K562 (cell line): ENCODE measurements at regions not wholly inside any gene's neighbourhood (a gene's known extent, or its start where the extent isn't known, plus 50 kb on each side); places are given as distances from the start of the nearest gene placed in this dataset.

Experiments used
- ATAC-seq: fragments of 200-7000 bp; cut with Tn5 transposase; 3 replicates; pipeline ENCODE4 v1.9.1; 2020; ENCODE audit warnings: moderate library complexity
- BruUV-seq: library from RNA; stranded (reverse); fragments of 400-500 nt; replicated peaks from 2 replicates; lab custom pipeline; 2021; lab: Mats Ljungman, UMichigan
- CTCF ChIA-PET: fragments of 300-600 bp; formaldehyde crosslinking; extraction: SDS; loops from one replicate; lab custom pipeline; 2021; ENCODE audit warnings: low intra/inter-chr PET ratio; lab: Yijun Ruan, JAX
- POLR2A ChIA-PET: fragments of 300-600, 350-650 bp; sonication (Branson Sonifier 250); formaldehyde crosslinking; extraction: SDS; loops from one replicate; lab custom pipeline; 2021; ENCODE audit warnings: antibody characterized with exemption, inconsistent platforms; lab: Yijun Ruan, JAX
- DNase-seq, 4 experiments: peaks; one replicate each; pipeline versions ENCODE4 v3.0.0 to v3.0.0-alpha.2; 2011 to 2018; ENCODE audit warnings: low spot score in 3 of 4, mixed read lengths in 3 of 4; ENCODE audit errors: extremely low read depth in 1 of 4
- FAIRE-seq: peaks from 2 replicates; lab custom pipeline; 2011; peaks lifted over from hg19 to GRCh38; lab: Jason Lieb, UNC
- H2AFZ ChIP-seq: 2 replicates; pipeline ENCODE4 v1.6.0; 2011; ENCODE audit warnings: low read depth, low read length, control low read depth, inconsistent platforms
- H3K27ac ChIP-seq: fragments of 200-600 bp; 3 replicates; pipeline ENCODE4 v1.8.0; 2011; ENCODE audit warnings: low read depth, mild to moderate bottlenecking, control low read depth, inconsistent platforms, low read length, moderate library complexity, mixed read lengths; ENCODE audit errors: extremely low read depth
- H3K27me3 ChIP-seq, 2 experiments: fragments of 300-600 bp in 1 of 2; 2 replicates in 1 of 2; 3 replicates in 1 of 2; pipeline versions ENCODE4 v1.6.0 to v1.8.0; 2011; ENCODE audit warnings: inconsistent platforms in 2 of 2, low read length in 2 of 2, mild to moderate bottlenecking in 1 of 2, mixed read lengths in 1 of 2, moderate library complexity in 1 of 2; ENCODE audit not compliant: control insufficient read depth in 2 of 2, insufficient read depth in 2 of 2
- H3K36me3 ChIP-seq: fragments of 300-600 bp; 3 replicates; pipeline ENCODE4 v1.8.0; 2011; ENCODE audit warnings: mild to moderate bottlenecking, low read length, inconsistent platforms; ENCODE audit not compliant: control insufficient read depth, insufficient read depth
- H3K4me1 ChIP-seq, 2 experiments: fragments of 200-600 bp in 1 of 2; replicated peaks in 1 of 2; 2 replicates in 1 of 2; 3 replicates in 1 of 2; pipeline versions ENCODE4 v1.5.1 to v1.8.0; 2011; ENCODE audit warnings: inconsistent platforms in 2 of 2, low read length in 2 of 2, mild to moderate bottlenecking in 1 of 2, mixed read lengths in 1 of 2, moderate library complexity in 1 of 2; ENCODE audit not compliant: control insufficient read depth in 2 of 2, insufficient read depth in 2 of 2
- H3K4me2 ChIP-seq: 2 replicates; pipeline ENCODE4 v1.6.1; 2011; ENCODE audit warnings: low read length, control low read depth, inconsistent platforms, mixed read lengths; ENCODE audit not compliant: insufficient read depth
- H3K4me3 ChIP-seq: fragments of 200-600 bp; sonication (generic), shearing (Covaris generic); 2 replicates; pipeline ENCODE4 v1.5.1; 2016; ENCODE audit warnings: control low read depth, inconsistent platforms
- H3K79me2 ChIP-seq: fragments of 200-600 bp; 3 replicates; pipeline ENCODE4 v1.8.0; 2011; ENCODE audit warnings: low read length, inconsistent platforms; ENCODE audit not compliant: control insufficient read depth, insufficient read depth
- H3K9ac ChIP-seq, 2 experiments: 2 replicates each; pipeline versions ENCODE4 v1.6.0 to v1.6.1; 2011; ENCODE audit warnings: low read depth in 2 of 2, low read length in 2 of 2, control low read depth in 1 of 2, inconsistent platforms in 1 of 2, mild to moderate bottlenecking in 1 of 2, mixed read lengths in 1 of 2; ENCODE audit not compliant: insufficient read depth in 1 of 2
- H3K9me1 ChIP-seq: one replicate; pipeline ENCODE4 v1.6.0; 2011; ENCODE audit warnings: inconsistent platforms, mild to moderate bottlenecking, low read length, moderate library complexity; ENCODE audit not compliant: control insufficient read depth, insufficient read depth
- H3K9me3 ChIP-seq: replicated peaks from 2 replicates; pipeline ENCODE4 v1.5.1; 2011; ENCODE audit warnings: low read depth, low read length, inconsistent platforms; ENCODE audit not compliant: control insufficient read depth, insufficient read depth
- H4K20me1 ChIP-seq: replicated peaks from 2 replicates; pipeline ENCODE4 v1.6.1; 2011; ENCODE audit warnings: low read length, inconsistent platforms, mixed read lengths; ENCODE audit not compliant: control insufficient read depth, insufficient read depth
- CBX8 ChIP-seq: fragments of 200-600 bp; sonication (generic); IDR thresholded peaks from 2 replicates; pipeline ENCODE4 v1.6.1; 2012; ENCODE audit warnings: borderline replicate concordance, mixed run types, low read depth, mild to moderate bottlenecking, moderate library complexity, mixed read lengths, low read length, control low read depth, inconsistent platforms; ENCODE audit not compliant: poor library complexity, severe bottlenecking; ENCODE audit errors: extremely low read depth
- CSDE1 ChIP-seq, 2 experiments: fragments of 450-650 bp; IDR thresholded peaks; 2 replicates each; pipeline ENCODE4 v1.6.1; 2016; ENCODE audit warnings: mild to moderate bottlenecking in 1 of 2
- CTBP1 ChIP-seq: fragments of 450-650 bp; IDR thresholded peaks from 2 replicates; pipeline ENCODE4 v1.6.1; 2016; ENCODE audit warnings: borderline replicate concordance
- FIP1L1 ChIP-seq: fragments of 200-400 bp; formaldehyde crosslinking; IDR thresholded peaks from 2 replicates; pipeline ENCODE4 v1.6.1; 2018; ENCODE audit warnings: mild to moderate bottlenecking, low read depth, low read length; ENCODE audit not compliant: poor library complexity, severe bottlenecking
- FOXM1 ChIP-seq, 2 experiments: fragments of 450-650 bp in 1 of 2; sonication (generic) in 1 of 2; formaldehyde crosslinking in 1 of 2; IDR thresholded peaks; 2 replicates each; pipeline versions ENCODE4 v1.6.1 to v1.9.0; 2017 to 2022; ENCODE audit warnings: low read depth in 2 of 2, mild to moderate bottlenecking in 2 of 2, missing genetic modification reagents in 1 of 2, moderate library complexity in 1 of 2
- GTF3C2 ChIP-seq: IDR thresholded peaks from 3 replicates; pipeline ENCODE4 v1.6.1; 2011; ENCODE audit warnings: borderline replicate concordance, mild to moderate bottlenecking, moderate library complexity; ENCODE audit not compliant: insufficient read length; ENCODE audit errors: extremely low read depth
- HEY1 ChIP-seq: fragments of 250-450 bp; sonication (Bioruptor Pico); IDR thresholded peaks from 2 replicates; pipeline ENCODE4 v1.5.0; 2020; ENCODE audit warnings: mild to moderate bottlenecking, moderate library complexity, borderline replicate concordance
- HOXB6 ChIP-seq: fragments of 250-450 bp; sonication (Bioruptor Pico); IDR thresholded peaks from 2 replicates; pipeline ENCODE4 v1.5.1; 2022; ENCODE audit warnings: mild to moderate bottlenecking, borderline replicate concordance
- JUNB ChIP-seq: fragments of 450-650 bp; formaldehyde crosslinking; conservative IDR thresholded peaks from 2 replicates; pipeline ENCODE4 v1.4.0; 2020; ENCODE audit warnings: mild to moderate bottlenecking
- ZNF318 ChIP-seq, 2 experiments: fragments of 450-650 bp; IDR thresholded peaks; 2 replicates each; pipeline ENCODE4 v1.6.1; 2016; ENCODE audit warnings: mild to moderate bottlenecking in 2 of 2, borderline replicate concordance in 1 of 2, low read depth in 1 of 2, moderate library complexity in 1 of 2
- ZNF778 ChIP-seq: fragments of 450-650 bp; formaldehyde crosslinking; IDR thresholded peaks from 2 replicates; pipeline ENCODE4 v1.4.0; 2020; ENCODE audit warnings: mild to moderate bottlenecking, moderate library complexity
- WGBS: fragments of 100-300 bp; shearing (Covaris generic); methylation state at CpG from one replicate; pipeline ENCODE4 v1.1.6; 2016; ENCODE audit warnings: low coverage, mixed read lengths; ENCODE audit not compliant: insufficient coverage; ENCODE audit errors: missing lambda C conversion rate; 5-methylcytosine and 5-hydroxymethylcytosine counted together
- in situ Hi-C: fragments of 300-500 bp; cut with MboI; formaldehyde crosslinking; loops from 4 replicates; pipeline ENCODE4 v1.15.0; 2018; ENCODE audit warnings: inconsistent platforms, mixed read lengths
- intact Hi-C: fragments of 100-400 bp; cut with micrococcal nuclease; formaldehyde crosslinking; loops from 2 replicates; pipeline ENCODE4 v1.14.2; 2022

- Histone ChIP-seq H3K36me3 (no peaks in the 10 kb centered on the region), H3K27me3 (peaks cover 0 to 5% of the 10 kb centered on the region in 2 experiments; a peak in 2 of 5 replicates), H3K4me3 (no peak overlapping the region), H3K9ac (no peak overlapping the region), H3K27ac (no peak overlapping the region), H4K20me1 (no peaks in the 10 kb centered on the region), H3K9me3 (no peaks in the 10 kb centered on the region), H3K4me1 (no peaks in the 10 kb centered on the region), H2AFZ (no peak overlapping the region), H3K4me2 (no peak overlapping the region), H3K79me2 (no peaks in the 10 kb centered on the region), H3K9me1 (no peaks in the 10 kb centered on the region)
- CTCF ChIA-PET, result no interaction called here
- in situ Hi-C loops (no loop called here), intact Hi-C loops (no loop called here)
- ATAC-seq (no peak), FAIRE-seq (no peak), DNase-seq (no peak)
- WGBS, result 39% methylated on average over 4 of the region's 4 CpGs
- no TSS peak for BruUV-seq
- POLR2A ChIA-PET, result no interaction called here
- no peak for TF ChIP-seq CTBP1
- TF ChIP-seq ZNF778 (CRISPR knock-in tag), result no peak
- TF ChIP-seq CBX8, result no peak
- TF ChIP-seq ZNF318 (IDR thresholded peaks at IDR 0.05; ENCODE audit: borderline replicate concordance in 1 of 2, low read depth in 1 of 2), result no peak
- no peak for TF ChIP-seq FIP1L1
- no peak for TF ChIP-seq GTF3C2
- no peak for TF ChIP-seq HOXB6 (CRISPR knock-in tag)
- TF ChIP-seq CSDE1 (IDR thresholded peaks at IDR 0.05), result no peak
- TF ChIP-seq JUNB (CRISPR knock-in tag), result no peak
- no peak for TF ChIP-seq FOXM1 (IDR thresholded peaks at IDR 0.05; ENCODE audit: low read depth)
- no peak for TF ChIP-seq FOXM1 (CRISPR knock-in tag; IDR thresholded peaks at IDR 0.05; ENCODE audit: low read depth)
- TF ChIP-seq HEY1 (CRISPR knock-in tag), result no peak
Measured at GRCh38 chr13:44149821-44150220, 223.8 kb upstream of the SERP2 start.
